Neural progenitor cell (in vitro differentiated cells): ENCODE measurements at regions not wholly inside any gene's neighbourhood (a gene's known extent, or its start where the extent isn't known, plus 50 kb on each side); places are given as distances from the start of the nearest gene placed in this dataset.

Experiments
- DNase-seq: peaks from one replicate; pipeline ENCODE4 v3.0.0-alpha.2; 2016; ENCODE audit warnings: low spot score
- H2AFZ ChIP-seq: fragments of 200-600 bp; sonication (generic); replicated peaks from 2 replicates; pipeline ENCODE4 v1.6.1; 2016; ENCODE audit warnings: antibody characterized with exemption
- H3F3A ChIP-seq: fragments of 200-600 bp; sonication (generic); 2 replicates; pipeline ENCODE4 v1.6.1; 2016; ENCODE audit warnings: antibody characterized with exemption, low read depth
- H3K27ac ChIP-seq: fragments of 200-600 bp; sonication (generic); 2 replicates; pipeline ENCODE4 v1.5.1; 2016; ENCODE audit warnings: mild to moderate bottlenecking
- H3K27me3 ChIP-seq: fragments of 200-600 bp; sonication (generic); 2 replicates; pipeline ENCODE4 v1.6.1; 2016; ENCODE audit warnings: mild to moderate bottlenecking, moderate library complexity
- H3K36me3 ChIP-seq: fragments of 200-600 bp; sonication (generic); 2 replicates; pipeline ENCODE4 v1.5.1; 2016
- H3K4me1 ChIP-seq: fragments of 200-600 bp; sonication (generic); 2 replicates; pipeline ENCODE4 v1.6.1; 2016; ENCODE audit warnings: mixed run types
- H3K4me2 ChIP-seq: fragments of 200-600 bp; sonication (generic); 2 replicates; pipeline ENCODE4 v1.6.1; 2016
- H3K4me3 ChIP-seq: fragments of 200-600 bp; sonication (generic); 2 replicates; pipeline ENCODE4 v1.5.1; 2016
- H3K79me2 ChIP-seq: fragments of 200-600 bp; sonication (generic); 2 replicates; pipeline ENCODE4 v1.6.1; 2016; ENCODE audit warnings: low read depth
- H3K9ac ChIP-seq: fragments of 200-600 bp; sonication (generic); 2 replicates; pipeline ENCODE4 v1.6.1; 2016
- H3K9me3 ChIP-seq: fragments of 200-600 bp; sonication (generic); 2 replicates; pipeline ENCODE4 v1.5.1; 2016; ENCODE audit warnings: low read depth
- H4K20me1 ChIP-seq: fragments of 200-600 bp; sonication (generic); 2 replicates; pipeline ENCODE4 v1.6.1; 2016; ENCODE audit warnings: low read depth
- H3K27ac Mint-ChIP-seq: 3 replicates; pipeline ENCODE4 v1.8.0; 2021; ENCODE audit warnings: mixed read lengths
- H3K27me3 Mint-ChIP-seq: 2 replicates; pipeline ENCODE4 v1.8.0; 2022; ENCODE audit warnings: low read depth, mild to moderate bottlenecking, inconsistent platforms, moderate library complexity, mixed read lengths; ENCODE audit not compliant: insufficient read depth
- H3K36me3 Mint-ChIP-seq: 3 replicates; pipeline ENCODE4 v1.8.0; 2021; ENCODE audit warnings: mixed read lengths
- H3K4me1 Mint-ChIP-seq: 3 replicates; pipeline ENCODE4 v1.8.0; 2021; ENCODE audit warnings: mixed read lengths
- H3K4me3 Mint-ChIP-seq: 3 replicates; pipeline ENCODE4 v1.8.0; 2021; ENCODE audit warnings: mild to moderate bottlenecking, moderate library complexity, mixed read lengths
- H3K9me3 Mint-ChIP-seq: 3 replicates; pipeline ENCODE4 v1.8.0; 2020; ENCODE audit warnings: mixed read lengths
- CTCF ChIP-seq: fragments of 200-600 bp; sonication (generic); IDR thresholded peaks from 2 replicates; pipeline ENCODE4 v1.5.1; 2017; ENCODE audit warnings: antibody characterized with exemption, mild to moderate bottlenecking
- EZH2 ChIP-seq: fragments of 200-600 bp; sonication (generic); IDR thresholded peaks from 2 replicates; pipeline ENCODE4 v1.6.1; 2017; ENCODE audit warnings: antibody characterized with exemption, mild to moderate bottlenecking, moderate library complexity
- EZH2phosphoT487 ChIP-seq: fragments of 200-600 bp; sonication (generic); IDR thresholded peaks from 2 replicates; pipeline ENCODE4 v1.6.1; 2017; ENCODE audit warnings: antibody characterized with exemption

GRCh38 chr11:119979701-119980100 lies 158.2 kb downstream of the TRIM29 start:
- Histone ChIP-seq H3K4me2 (no peak overlapping the region), H3K27me3 (no peaks in the 10 kb centered on the region)
- peaks cover 15% of the 10 kb centered on the region for H3K27me3 Mint-ChIP-seq

GRCh38 chr11:119978696-119979095 lies 159.2 kb downstream of the TRIM29 start:
- H3K27me3 Mint-ChIP-seq, result peaks cover 13% of the 10 kb centered on the region
- H3K9me3 ChIP-seq, result no peaks in the 10 kb centered on the region
- H4K20me1 ChIP-seq, result no peaks in the 10 kb centered on the region
- no peak for TF ChIP-seq EZH2
- TF ChIP-seq EZH2phosphoT487, result no peak
- no peak for TF ChIP-seq CTCF
- H3K27me3 ChIP-seq, result no peaks in the 10 kb centered on the region
- no peak for DNase-seq
- H3K36me3 Mint-ChIP-seq, result no peaks in the 10 kb centered on the region
- no peak overlapping the region for H3K9ac ChIP-seq
- H3F3A ChIP-seq, result peaks cover 30% of the 10 kb centered on the region
- H3K79me2 ChIP-seq, result no peaks in the 10 kb centered on the region
- peaks cover 27% of the 10 kb centered on the region for H3K4me1 ChIP-seq
- H3K27ac ChIP-seq, result no peak overlapping the region
- peak overlapping the region; percentile 83 for H3K27ac Mint-ChIP-seq
- H2AFZ ChIP-seq, result no peak overlapping the region
- H3K4me3 ChIP-seq, result no peak overlapping the region
- H3K4me1 Mint-ChIP-seq, result peaks cover 75% of the 10 kb centered on the region
- no peaks in the 10 kb centered on the region for H3K36me3 ChIP-seq
- no peaks in the 10 kb centered on the region for H3K9me3 Mint-ChIP-seq
- H3K4me3 Mint-ChIP-seq, result no peak overlapping the region
- no peak overlapping the region for H3K4me2 ChIP-seq

More at GRCh38 chr11:119979701-119980100, 158.2 kb downstream of the TRIM29 start:
- no peaks in the 10 kb centered on the region for H3K9me3 ChIP-seq
- H3F3A ChIP-seq, result peaks cover 20% of the 10 kb centered on the region
- no peak overlapping the region for H3K9ac ChIP-seq
- Mint-ChIP-seq H3K4me1 (peaks cover 72% of the 10 kb centered on the region), H3K4me3 (no peak overlapping the region), H3K36me3 (no peaks in the 10 kb centered on the region), H3K27ac (no peak overlapping the region), H3K9me3 (no peaks in the 10 kb centered on the region)
- no peak overlapping the region for H3K4me3 ChIP-seq
- no peaks in the 10 kb centered on the region for H3K79me2 ChIP-seq
- DNase-seq, result no peak
- no peak for TF ChIP-seq EZH2phosphoT487
- TF ChIP-seq CTCF, result no peak
- no peak for TF ChIP-seq EZH2
- H4K20me1 ChIP-seq, result no peaks in the 10 kb centered on the region
- no peak overlapping the region for H2AFZ ChIP-seq
- H3K4me1 ChIP-seq, result peaks cover 23% of the 10 kb centered on the region
- no peaks in the 10 kb centered on the region for H3K36me3 ChIP-seq
- H3K27ac ChIP-seq, result no peak overlapping the region

GRCh38 chr11:119977881-119978280 lies 160.0 kb downstream of the TRIM29 start:
- Histone ChIP-seq H4K20me1 (no peaks in the 10 kb centered on the region), H3K27me3 (no peaks in the 10 kb centered on the region), H3K4me1 (peaks cover 30% of the 10 kb centered on the region), H3F3A (peaks cover 30% of the 10 kb centered on the region), H3K36me3 (no peaks in the 10 kb centered on the region), H3K9me3 (no peaks in the 10 kb centered on the region), H2AFZ (no peak overlapping the region), H3K4me3 (no peak overlapping the region), H3K79me2 (no peaks in the 10 kb centered on the region), H3K27ac (no peak overlapping the region), H3K9ac (no peak overlapping the region), H3K4me2 (no peak overlapping the region)
- Mint-ChIP-seq H3K27ac (peak overlapping the region; percentile 61), H3K36me3 (no peaks in the 10 kb centered on the region), H3K4me1 (peaks cover 70% of the 10 kb centered on the region), H3K9me3 (no peaks in the 10 kb centered on the region), H3K27me3 (peaks cover 15% of the 10 kb centered on the region), H3K4me3 (no peak overlapping the region)
- no peak for TF ChIP-seq EZH2phosphoT487
- no peak for TF ChIP-seq CTCF
- TF ChIP-seq EZH2, result no peak
- no peak for DNase-seq

- Histone ChIP-seq H3K9ac (no peak overlapping the region), H3K27me3 (no peaks in the 10 kb centered on the region), H3K36me3 (no peaks in the 10 kb centered on the region), H3F3A (peaks cover 30% of the 10 kb centered on the region), H3K9me3 (no peaks in the 10 kb centered on the region), H3K4me3 (no peak overlapping the region), H3K4me2 (no peak overlapping the region), H3K79me2 (no peaks in the 10 kb centered on the region), H4K20me1 (no peaks in the 10 kb centered on the region), H3K27ac (no peak overlapping the region), H3K4me1 (peaks cover 30% of the 10 kb centered on the region), H2AFZ (no peak overlapping the region)
- Mint-ChIP-seq H3K4me3 (no peak overlapping the region), H3K4me1 (peaks cover 66% of the 10 kb centered on the region), H3K9me3 (no peaks in the 10 kb centered on the region), H3K27ac (peak overlapping the region; percentile 72), H3K27me3 (peaks cover 17% of the 10 kb centered on the region), H3K36me3 (no peaks in the 10 kb centered on the region)
- DNase-seq, result no peak
- TF ChIP-seq CTCF (no peak), EZH2 (no peak), EZH2phosphoT487 (no peak)
These were observed 160.4 kb downstream of the TRIM29 start for GRCh38 chr11:119977561-119977860.
